ENCODE measurements at regions not wholly inside any gene's neighbourhood (a gene's known extent, or its start where the extent isn't known, plus 50 kb on each side); places are given as distances from the start of the nearest gene placed in this dataset.

GRCh38 chr2:14884651-14885050, 252.1 kb downstream of the LRATD1 start:
- no peak for TF ChIP-seq POLR2AphosphoS5 (IDR thresholded peaks at IDR 0.05; ENCODE audit: low read depth, low read length)
- TF ChIP-seq, protein P1, sequence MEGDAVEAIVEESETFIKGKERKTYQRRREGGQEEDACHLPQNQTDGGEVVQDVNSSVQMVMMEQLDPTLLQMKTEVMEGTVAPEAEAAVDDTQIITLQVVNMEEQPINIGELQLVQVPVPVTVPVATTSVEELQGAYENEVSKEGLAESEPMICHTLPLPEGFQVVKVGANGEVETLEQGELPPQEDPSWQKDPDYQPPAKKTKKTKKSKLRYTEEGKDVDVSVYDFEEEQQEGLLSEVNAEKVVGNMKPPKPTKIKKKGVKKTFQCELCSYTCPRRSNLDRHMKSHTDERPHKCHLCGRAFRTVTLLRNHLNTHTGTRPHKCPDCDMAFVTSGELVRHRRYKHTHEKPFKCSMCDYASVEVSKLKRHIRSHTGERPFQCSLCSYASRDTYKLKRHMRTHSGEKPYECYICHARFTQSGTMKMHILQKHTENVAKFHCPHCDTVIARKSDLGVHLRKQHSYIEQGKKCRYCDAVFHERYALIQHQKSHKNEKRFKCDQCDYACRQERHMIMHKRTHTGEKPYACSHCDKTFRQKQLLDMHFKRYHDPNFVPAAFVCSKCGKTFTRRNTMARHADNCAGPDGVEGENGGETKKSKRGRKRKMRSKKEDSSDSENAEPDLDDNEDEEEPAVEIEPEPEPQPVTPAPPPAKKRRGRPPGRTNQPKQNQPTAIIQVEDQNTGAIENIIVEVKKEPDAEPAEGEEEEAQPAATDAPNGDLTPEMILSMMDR (IDR thresholded peaks at IDR 0.05), result no peak

Data from Panc1 (cell line).